Gastroesophageal sphincter (tissue), 4 donors: ENCODE measurements at regions not wholly inside any gene's neighbourhood (a gene's known extent, or its start where the extent isn't known, plus 50 kb on each side); places are given as distances from the start of the nearest gene placed in this dataset.

Experiments used
- ATAC-seq: fragments of 150-250 bp; one replicate; pipeline ENCODE4 v1.9.1; 2016; ENCODE audit warnings: mild to moderate bottlenecking, moderate library complexity
- H3K27ac ChIP-seq, 4 donors: fragments of 200-600 bp; sonication (generic) in 3 of 4; 1 replicate in 3 of 4; 2 replicates in 1 of 4; pipeline ENCODE4 v1.5.1; 2016 to 2019
- H3K27me3 ChIP-seq: fragments of 200-600 bp; sonication (generic); one replicate; pipeline ENCODE4 v1.5.1; 2019
- H3K36me3 ChIP-seq, 2 donors: fragments of 200-600 bp; sonication (generic); one replicate each; pipeline ENCODE4 v1.5.1; 2019; ENCODE audit warnings: control low read depth in 1 of 2
- H3K4me1 ChIP-seq, 3 donors: fragments of 200-600 bp; sonication (generic); 1 replicate in 2 of 3; 2 replicates in 1 of 3; pipeline ENCODE4 v1.5.1; 2016 to 2019; ENCODE audit warnings: control low read depth in 2 of 3
- H3K4me3 ChIP-seq, 2 donors: fragments of 200-600 bp; sonication (generic); one replicate each; pipeline ENCODE4 v1.5.1; 2019; ENCODE audit warnings: mild to moderate bottlenecking in 1 of 2, moderate library complexity in 1 of 2
- H3K9me3 ChIP-seq, 3 donors: fragments of 200-600 bp; sonication (generic); one replicate each; pipeline ENCODE4 v1.5.1; 2017 to 2019; ENCODE audit warnings: control low read depth in 2 of 3
- EP300 ChIP-seq: sonication (generic); formaldehyde crosslinking; IDR thresholded peaks from one replicate; pipeline ENCODE4 v1.6.1; 2017; ENCODE audit warnings: antibody characterized with exemption, mild to moderate bottlenecking
- POLR2A ChIP-seq, 2 donors: fragments of 450-650 bp; IDR thresholded peaks; one replicate each; pipeline ENCODE4 v1.6.1; 2017; ENCODE audit warnings: antibody characterized with exemption in 2 of 2, mild to moderate bottlenecking in 2 of 2, moderate library complexity in 1 of 2
- POLR2AphosphoS5 ChIP-seq: sonication (generic); formaldehyde crosslinking; IDR thresholded peaks from one replicate; pipeline ENCODE4 v1.6.1; 2017; ENCODE audit warnings: antibody characterized with exemption
- WGBS, 2 donors: methylation state at CpG; one replicate each; pipeline ENCODE4 v1.1.5; 2018; ENCODE audit warnings: low coverage in 1 of 2; 5-methylcytosine and 5-hydroxymethylcytosine counted together
- TF ChIP-seq, protein P1 (sequence below), 4 experiments: fragments of 200-600 bp in 2 of 4; fragments of 450-650 bp in 2 of 4; sonication (generic) in 1 of 4; IDR thresholded peaks; one replicate each; pipeline ENCODE4 v1.5.1; 2017 to 2019; ENCODE audit warnings: antibody characterized with exemption in 4 of 4, mild to moderate bottlenecking in 2 of 4, moderate library complexity in 2 of 4

DNA sequence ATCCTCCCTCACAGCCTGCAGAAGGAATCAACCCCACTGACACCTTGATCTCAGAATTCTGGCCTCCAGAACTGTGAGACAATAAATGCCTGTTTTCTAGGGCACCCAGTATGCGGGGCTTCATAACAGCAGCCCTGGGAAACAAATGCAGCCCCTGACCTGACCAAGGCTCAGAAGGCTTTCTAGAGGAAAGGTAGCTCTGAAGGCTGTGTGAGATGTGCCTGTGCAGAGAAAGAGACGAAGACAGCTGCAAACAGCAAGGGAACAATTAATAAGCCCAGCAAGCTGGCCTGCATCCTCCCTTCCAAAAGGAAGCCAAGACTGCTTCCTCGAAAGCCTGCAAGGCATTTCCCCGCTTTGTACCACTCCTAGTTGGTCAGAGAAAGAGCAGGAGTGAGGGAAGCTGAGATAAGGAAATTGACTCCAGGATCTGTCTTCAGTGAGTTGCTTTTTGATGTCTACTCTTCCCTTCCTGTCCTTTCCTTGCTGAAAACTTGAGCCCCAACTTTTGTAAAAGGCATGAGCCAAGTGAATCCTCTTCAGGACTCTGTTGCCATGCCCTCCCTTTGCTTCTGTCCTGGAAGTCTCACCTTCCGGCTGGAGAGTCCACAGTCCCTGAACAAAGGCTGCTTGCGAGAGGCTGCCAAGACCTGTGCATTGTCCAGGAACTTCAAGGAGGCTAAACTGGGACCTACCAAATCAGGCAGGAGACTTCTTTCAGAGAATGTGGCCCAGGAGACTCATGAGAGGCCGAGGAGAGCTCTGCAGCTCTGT is 71.2 kb upstream of the ARID5B start:
- Histone ChIP-seq H3K4me1 (peaks cover 0 to 21% (median 0%) of the 10 kb centered on the region in 3 donors), H3K9me3 (no peaks in the 10 kb centered on the region), H3K27me3 (no peaks in the 10 kb centered on the region), H3K36me3 (no peaks in the 10 kb centered on the region), H3K27ac (no peak overlapping the region), H3K4me3 (no peak overlapping the region)
- ATAC-seq: no peak
- no peak for TF ChIP-seq POLR2AphosphoS5
- TF ChIP-seq EP300: no peak
- TF ChIP-seq, protein P1, sequence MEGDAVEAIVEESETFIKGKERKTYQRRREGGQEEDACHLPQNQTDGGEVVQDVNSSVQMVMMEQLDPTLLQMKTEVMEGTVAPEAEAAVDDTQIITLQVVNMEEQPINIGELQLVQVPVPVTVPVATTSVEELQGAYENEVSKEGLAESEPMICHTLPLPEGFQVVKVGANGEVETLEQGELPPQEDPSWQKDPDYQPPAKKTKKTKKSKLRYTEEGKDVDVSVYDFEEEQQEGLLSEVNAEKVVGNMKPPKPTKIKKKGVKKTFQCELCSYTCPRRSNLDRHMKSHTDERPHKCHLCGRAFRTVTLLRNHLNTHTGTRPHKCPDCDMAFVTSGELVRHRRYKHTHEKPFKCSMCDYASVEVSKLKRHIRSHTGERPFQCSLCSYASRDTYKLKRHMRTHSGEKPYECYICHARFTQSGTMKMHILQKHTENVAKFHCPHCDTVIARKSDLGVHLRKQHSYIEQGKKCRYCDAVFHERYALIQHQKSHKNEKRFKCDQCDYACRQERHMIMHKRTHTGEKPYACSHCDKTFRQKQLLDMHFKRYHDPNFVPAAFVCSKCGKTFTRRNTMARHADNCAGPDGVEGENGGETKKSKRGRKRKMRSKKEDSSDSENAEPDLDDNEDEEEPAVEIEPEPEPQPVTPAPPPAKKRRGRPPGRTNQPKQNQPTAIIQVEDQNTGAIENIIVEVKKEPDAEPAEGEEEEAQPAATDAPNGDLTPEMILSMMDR (IDR thresholded peaks at IDR 0.05): no peak
- no peak for TF ChIP-seq POLR2A (IDR thresholded peaks at IDR 0.05)
- 57 to 82% methylated on average over 3 to 6 of the region's 7 CpGs for WGBS, 2 donors

GRCh38 chr10:61830846-61831273 is 70.6 kb upstream of the ARID5B start:
- WGBS, 2 donors: 86 to 93% methylated on average over 3 to 4 of the region's 7 CpGs
- no peak for ATAC-seq
- TF ChIP-seq EP300: no peak
- Histone ChIP-seq H3K27me3 (no peaks in the 10 kb centered on the region), H3K27ac (no peak overlapping the region), H3K4me1 (peaks cover 2 to 22% (median 3%) of the 10 kb centered on the region in 3 donors), H3K36me3 (no peaks in the 10 kb centered on the region), H3K9me3 (no peaks in the 10 kb centered on the region), H3K4me3 (no peak overlapping the region)

DNA sequence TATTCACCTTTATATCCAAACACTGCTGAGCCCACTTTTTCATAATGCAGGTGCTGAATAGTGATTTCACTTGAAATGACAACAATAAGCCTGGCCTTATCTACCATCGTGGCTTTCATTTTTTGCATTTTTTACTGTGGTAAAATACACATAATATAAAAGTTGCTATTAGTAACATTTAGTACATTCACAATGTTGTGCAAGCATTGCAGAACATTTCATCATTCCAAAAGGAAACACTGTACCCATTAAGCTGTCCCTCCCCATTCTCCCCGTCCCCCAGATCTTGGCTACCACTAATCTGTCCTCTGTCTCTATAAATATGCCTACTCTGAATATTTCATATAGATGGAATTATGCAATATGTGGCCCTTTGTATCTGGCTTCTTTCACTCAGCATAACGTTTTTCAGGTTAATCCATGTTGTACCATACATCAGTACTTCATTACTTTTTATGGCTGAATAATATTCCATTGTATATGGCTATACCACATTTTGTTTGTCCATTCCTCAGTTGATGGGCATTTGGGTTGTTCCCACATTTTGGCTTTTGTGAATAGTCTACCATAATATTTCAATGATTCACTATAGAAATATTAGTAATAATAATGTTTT is 68.5 kb upstream of the ARID5B start:
- WGBS, 2 donors: 50 to 62% methylated on average over 3 of the region's 3 CpGs
- Histone ChIP-seq H3K27ac (no peak overlapping the region), H3K27me3 (no peaks in the 10 kb centered on the region), H3K36me3 (no peaks in the 10 kb centered on the region), H3K9me3 (no peaks in the 10 kb centered on the region), H3K4me3 (no peak overlapping the region), H3K4me1 (peaks cover 11 to 41% (median 20%) of the 10 kb centered on the region in 3 donors)
- no peak for ATAC-seq
- no peak for TF ChIP-seq EP300
- no peak for TF ChIP-seq POLR2A (IDR thresholded peaks at IDR 0.05)
- TF ChIP-seq, protein P1 (IDR thresholded peaks at IDR 0.05): no peak

DNA sequence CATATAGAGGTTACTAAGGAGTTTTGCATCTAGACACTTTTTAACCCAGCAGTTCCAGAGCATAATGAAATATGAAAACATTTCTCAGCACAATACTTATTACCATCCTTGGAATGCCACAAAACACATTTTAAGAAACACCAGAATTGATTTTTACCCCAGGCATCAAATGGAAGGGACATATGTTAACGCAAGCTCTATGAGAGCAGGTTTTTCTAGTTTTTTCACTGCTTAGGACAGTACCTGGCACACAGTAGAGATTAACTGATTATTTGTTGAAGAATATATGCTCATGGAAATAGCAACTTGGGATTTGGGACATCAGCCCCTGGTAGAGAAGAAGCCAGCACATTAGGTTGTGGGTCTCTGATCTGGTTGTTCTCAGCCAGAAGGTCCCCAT is 67.0 kb upstream of the ARID5B start:
- no peaks in the 10 kb centered on the region for H3K27me3 ChIP-seq
- peak overlapping the region; percentile 66 to 82 (median 74) for H3K27ac ChIP-seq
- no peaks in the 10 kb centered on the region for H3K36me3 ChIP-seq
- no peak for ATAC-seq
- 100% methylated on average over 1 of the region's 1 CpG for WGBS, 2 donors
- H3K4me1 ChIP-seq: peaks cover 14 to 50% (median 20%) of the 10 kb centered on the region in 3 donors
- H3K4me3 ChIP-seq: no peak overlapping the region
- no peaks in the 10 kb centered on the region for H3K9me3 ChIP-seq
- TF ChIP-seq, protein P1 (IDR thresholded peaks at IDR 0.05): no peak
- TF ChIP-seq POLR2AphosphoS5 (no peak), EP300 (no peak), POLR2A (IDR thresholded peaks at IDR 0.05) (no peak)

- Histone ChIP-seq H3K27ac (peak overlapping the region; percentile 66 to 82 (median 74)), H3K4me3 (no peak overlapping the region), H3K27me3 (no peaks in the 10 kb centered on the region), H3K4me1 (peaks cover 14 to 57% (median 20%) of the 10 kb centered on the region in 3 donors), H3K36me3 (no peaks in the 10 kb centered on the region), H3K9me3 (no peaks in the 10 kb centered on the region)
- 7 to 8% methylated on average over 7 to 8 of the region's 8 CpGs for WGBS, 2 donors
- peak; percentile 52 for ATAC-seq
- TF ChIP-seq POLR2AphosphoS5: peak; percentile 80
- TF ChIP-seq, protein P1 (IDR thresholded peaks at IDR 0.05): peak; percentile 8 to 59 (median 51)
- no peak for TF ChIP-seq EP300
Measured at GRCh38 chr10:61835069-61835945, 66.2 kb upstream of the ARID5B start.
